ENCODE measurements at regions not wholly inside any gene's neighbourhood (a gene's known extent, or its start where the extent isn't known, plus 50 kb on each side); places are given as distances from the start of the nearest gene placed in this dataset.

GRCh38 chr13:36758345-36758744 is 60.7 kb upstream of the RFXAP start:
- H3K9me2 ChIP-seq (ENCODE audit: insufficient read depth) = no peaks in the 10 kb centered on the region
- H3K4me2 ChIP-seq (ENCODE audit: low read length) = no peak overlapping the region
- ChIA-PET RAD21 (ENCODE audit: low non-redundant PET in 1 of 2, low total read pairs in 2 of 2, uncharacterized antibody in 2 of 2, unreplicated experiment in 2 of 2) (no interaction called here), POLR2A (no interaction called here), CTCF (no interaction called here)
- no peak overlapping the region for H3K4me3 ChIP-seq (replicated peaks in 1 of 2; ENCODE audit: low read depth in 1 of 2, low read length in 2 of 2)
- no peak overlapping the region for H2AFZ ChIP-seq (ENCODE audit: low read depth, low read length, poor library complexity, severe bottlenecking)
- no peak for TF ChIP-seq EZH2phosphoT487 (IDR thresholded peaks at IDR 0.05; ENCODE audit: borderline replicate concordance)
- no peak for TF ChIP-seq ZBTB33 (IDR thresholded peaks at IDR 0.05; ENCODE audit: extremely low read depth, insufficient replicate concordance, low read length)
- TF ChIP-seq ATF3 (IDR thresholded peaks at IDR 0.05) = no peak
- no peak for TF ChIP-seq RAD21 (IDR thresholded peaks at IDR 0.05; ENCODE audit: low read depth)
- TF ChIP-seq TCF7L2 (IDR thresholded peaks at IDR 0.05; ENCODE audit: borderline replicate concordance, extremely low read depth, insufficient read depth, insufficient read length) = no peak
- no peak for TF ChIP-seq JUND (IDR thresholded peaks at IDR 0.05)
- TF ChIP-seq SP1 (IDR thresholded peaks at IDR 0.05; ENCODE audit: low read depth) = no peak
- TF ChIP-seq REST (IDR thresholded peaks at IDR 0.05; ENCODE audit: low read depth) = no peak
- no peak for TF ChIP-seq CEBPB (IDR thresholded peaks at IDR 0.05; ENCODE audit: low read depth)
- no peak for TF ChIP-seq POLR2A (IDR thresholded peaks at IDR 0.05; ENCODE audit: borderline replicate concordance, extremely low read depth, insufficient read depth, insufficient read length)
- TF ChIP-seq FOSL1 (IDR thresholded peaks at IDR 0.05; ENCODE audit: low read depth) = no peak
- no peak for TF ChIP-seq ZFX (IDR thresholded peaks at IDR 0.05)
- no peak for TF ChIP-seq SRF (IDR thresholded peaks at IDR 0.05; ENCODE audit: low read depth)
- TF ChIP-seq YY1 (IDR thresholded peaks at IDR 0.05; ENCODE audit: extremely low read depth, insufficient replicate concordance, low read depth, low read length) = no peak
- no peak for TF ChIP-seq CBX3 (IDR thresholded peaks at IDR 0.05; ENCODE audit: low read depth)
- TF ChIP-seq EZH2 (IDR thresholded peaks at IDR 0.05) = no peak
- no peak for TF ChIP-seq MAX (IDR thresholded peaks at IDR 0.05)
- no peak for TF ChIP-seq CTCF (IDR thresholded peaks at IDR 0.05 in 2 of 3, conservative IDR thresholded peaks at IDR 0.05 in 1 of 3; ENCODE audit: borderline replicate concordance in 1 of 3, insufficient read depth in 1 of 3, low read depth in 2 of 3, low read length in 2 of 3)
- no peak for TF ChIP-seq ZNF274 (IDR thresholded peaks at IDR 0.05; ENCODE audit: low read depth, low read length)
- TF ChIP-seq EGR1 (IDR thresholded peaks at IDR 0.05; ENCODE audit: low read depth) = no peak
- H3K27ac ChIP-seq (ENCODE audit: low read depth, low read length) = no peak overlapping the region
- DNase-seq (ENCODE audit: low read depth, low spot score) = no peak
- intact Hi-C loops (cut with micrococcal nuclease) = no loop called here
- no peak overlapping the region for H3K9ac ChIP-seq (ENCODE audit: low read length)
- H3K36me3 ChIP-seq (ENCODE audit: control insufficient read depth in 1 of 2, insufficient read depth in 2 of 2, low read length in 2 of 2) = no peaks in the 10 kb centered on the region
- BruUV-seq (replicated peaks) = no TSS peak
- H3K79me2 ChIP-seq (ENCODE audit: insufficient read depth, low read length) = no peaks in the 10 kb centered on the region
- no peaks in the 10 kb centered on the region for H4K20me1 ChIP-seq (ENCODE audit: insufficient read depth)
- H3K4me1 ChIP-seq (ENCODE audit: control insufficient read depth in 1 of 2, insufficient read depth in 2 of 2, low read length in 2 of 2) = peaks cover 0 to 12% of the 10 kb centered on the region in 2 experiments; a peak in 1 of 4 replicates
- no peaks in the 10 kb centered on the region for H3K27me3 ChIP-seq (ENCODE audit: insufficient read depth, low read length)
- H3K9me3 ChIP-seq (ENCODE audit: control insufficient read depth in 1 of 2, insufficient read depth in 1 of 2, low read depth in 1 of 2, low read length in 2 of 2) = no peaks in the 10 kb centered on the region
- ATAC-seq = no peak
